CD1c-positive myeloid dendritic cell (primary cell): ENCODE measurements at regions not wholly inside any gene's neighbourhood (a gene's known extent, or its start where the extent isn't known, plus 50 kb on each side); places are given as distances from the start of the nearest gene placed in this dataset.

ENCODE experiments used
- DNase-seq: peaks from one replicate; pipeline ENCODE4 v3.0.0-alpha.2; 2016; ENCODE audit errors: extremely low spot score

- DNase-seq: no peak
Measured at GRCh38 chr2:188065386-188065785, 226.3 kb upstream of the GULP1 start.

GRCh38 chr2:188068093-188068492 is 223.6 kb upstream of the GULP1 start:
- no peak for DNase-seq

DNA sequence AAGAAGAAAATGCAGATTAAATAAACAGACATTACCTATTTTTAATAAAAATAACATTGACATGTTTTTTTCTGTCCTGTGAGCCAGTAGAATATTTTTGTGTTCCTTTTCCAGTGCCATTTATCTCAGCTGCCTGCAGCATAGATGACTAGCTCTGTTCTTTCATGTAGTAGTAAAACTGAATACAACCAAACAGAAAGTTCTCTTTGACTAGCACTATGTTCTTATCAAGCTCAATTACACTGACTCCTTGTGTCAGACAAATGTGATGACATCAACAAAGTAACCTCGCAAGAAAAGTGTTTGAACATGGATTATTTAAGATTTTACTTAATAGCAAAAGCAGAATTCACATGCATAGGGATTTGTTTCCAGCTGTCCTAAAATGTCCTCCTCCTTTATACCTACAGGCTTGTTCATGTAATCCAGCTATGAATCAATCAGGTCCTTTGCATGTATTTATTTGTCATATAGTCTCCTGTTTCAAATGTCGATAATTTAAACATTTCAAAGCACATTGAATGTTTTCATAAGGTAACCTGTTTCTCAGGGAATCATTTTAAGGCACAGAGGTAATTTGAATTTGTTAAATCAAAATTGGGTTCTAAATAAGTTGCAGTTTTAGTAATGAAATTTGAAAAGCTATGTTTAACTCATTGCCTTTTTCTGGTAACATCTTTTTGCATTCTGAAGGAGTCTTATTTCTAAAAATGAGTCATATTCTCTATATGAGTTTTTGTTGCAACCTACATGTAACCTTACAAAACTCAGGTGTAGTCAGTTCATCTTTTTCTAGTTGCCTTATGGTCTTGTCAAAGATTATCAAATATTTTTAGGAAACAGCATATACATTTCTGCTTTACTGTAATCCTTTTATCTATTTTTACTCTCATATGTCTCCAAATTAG is 215.3 kb upstream of the GULP1 start:
- no peak for DNase-seq

GRCh38 chr2:188077757-188078156 is 213.9 kb upstream of the GULP1 start:
- no peak for DNase-seq

GRCh38 chr2:188078534-188078933 is 213.1 kb upstream of the GULP1 start:
- no peak for DNase-seq

GRCh38 chr2:188079196-188079595 is 212.5 kb upstream of the GULP1 start:
- no peak for DNase-seq

- DNase-seq: no peak
Measured at GRCh38 chr2:188085421-188085820, 206.3 kb upstream of the GULP1 start.

DNA sequence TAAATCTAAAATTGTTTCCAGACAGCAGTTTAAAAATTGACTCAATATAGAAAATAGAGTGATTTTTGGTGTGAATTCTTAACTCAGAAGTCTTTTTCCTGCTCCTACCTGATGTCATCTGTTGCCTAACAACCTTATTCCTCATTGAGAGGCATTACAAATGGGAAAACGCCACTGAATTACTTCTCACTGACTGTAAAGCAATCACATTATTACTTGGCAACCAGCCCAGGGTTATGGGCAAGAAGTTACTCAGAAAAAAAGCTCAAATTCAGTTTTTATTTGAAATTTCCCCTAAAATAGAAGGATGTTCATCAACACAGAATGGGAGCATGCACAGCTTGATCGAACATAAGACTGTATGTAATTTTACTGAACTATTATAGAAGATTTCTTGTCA is 201.8 kb upstream of the GULP1 start:
- no peak for DNase-seq

GRCh38 chr2:188091220-188091619 is 200.5 kb upstream of the GULP1 start:
- DNase-seq: no peak

- no peak for DNase-seq
Measured at GRCh38 chr2:188092734-188093133, 198.9 kb upstream of the GULP1 start.

- no peak for DNase-seq
Measured at GRCh38 chr2:188096910-188097309, 194.8 kb upstream of the GULP1 start.

GRCh38 chr2:188102881-188103280 is 188.8 kb upstream of the GULP1 start:
- DNase-seq: no peak

- no peak for DNase-seq
Measured at GRCh38 chr2:188114014-188114413, 177.7 kb upstream of the GULP1 start.

GRCh38 chr2:188117706-188118105 is 174.0 kb upstream of the GULP1 start:
- no peak for DNase-seq

- DNase-seq: no peak
Measured at GRCh38 chr2:188118431-188118830, 173.2 kb upstream of the GULP1 start.

- no peak for DNase-seq
Measured at GRCh38 chr2:188119112-188119838, 172.4 kb upstream of the GULP1 start.

- DNase-seq: no peak
Measured at GRCh38 chr2:188122985-188123384, 168.7 kb upstream of the GULP1 start.

DNA sequence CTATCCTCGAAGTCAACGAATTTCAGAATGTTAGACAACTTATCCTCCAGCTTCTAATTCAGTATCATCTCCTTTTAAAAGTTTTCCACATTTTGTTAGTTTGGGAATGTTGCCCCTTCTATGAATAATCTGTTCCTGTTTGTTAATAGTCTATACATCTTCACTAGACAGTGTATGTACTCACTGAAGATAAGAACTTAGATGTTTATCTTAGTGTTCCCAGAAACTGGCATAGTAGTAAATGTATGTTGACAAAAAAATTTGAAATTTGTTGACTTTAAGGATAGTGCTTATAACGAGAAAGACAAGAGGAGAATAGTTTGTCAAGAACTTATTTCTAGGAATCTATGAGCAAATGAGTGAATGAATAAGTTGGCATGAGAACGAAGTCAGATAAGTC is 162.0 kb upstream of the GULP1 start:
- DNase-seq: no peak

- no peak for DNase-seq
Measured at GRCh38 chr2:188130317-188130716, 161.4 kb upstream of the GULP1 start.

- DNase-seq: no peak
Measured at GRCh38 chr2:188131281-188131680, 160.4 kb upstream of the GULP1 start.

DNA sequence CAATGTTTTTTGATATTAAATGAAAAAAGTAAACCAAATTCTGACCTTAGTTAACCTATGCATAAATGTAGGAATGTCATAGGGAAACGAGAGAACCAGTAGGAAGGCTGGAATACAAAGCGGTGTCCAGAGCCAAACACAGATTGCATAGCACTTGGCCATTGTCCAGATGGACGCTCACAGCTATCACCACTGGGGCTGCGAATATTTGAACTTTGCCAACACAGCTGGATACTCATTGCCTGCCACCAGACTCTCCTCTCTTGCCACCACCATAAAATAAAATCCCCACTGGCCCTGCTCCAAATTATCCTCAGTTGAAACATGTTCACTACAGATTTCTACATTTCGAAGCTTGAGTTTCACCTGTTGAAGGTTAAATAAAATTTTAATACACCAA is 159.3 kb upstream of the GULP1 start:
- no peak for DNase-seq

DNA sequence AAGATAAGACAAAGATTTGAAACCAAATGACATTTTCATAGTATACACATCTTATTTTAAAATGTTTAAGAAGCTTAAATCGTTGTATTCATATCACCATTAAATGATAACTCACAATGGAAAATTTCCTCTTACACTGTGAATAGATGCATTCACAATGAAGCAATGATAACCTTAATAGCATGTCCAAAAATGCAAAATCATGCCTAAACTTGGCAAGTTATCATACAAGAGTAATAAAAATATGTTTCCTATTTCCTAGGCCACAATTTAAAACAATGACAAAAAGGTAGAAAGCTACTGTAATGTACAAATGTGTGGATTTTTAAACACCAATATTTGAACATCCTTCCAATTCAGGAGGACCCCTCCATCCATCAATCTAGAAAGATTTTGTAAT is 157.4 kb upstream of the GULP1 start:
- DNase-seq: no peak

DNA sequence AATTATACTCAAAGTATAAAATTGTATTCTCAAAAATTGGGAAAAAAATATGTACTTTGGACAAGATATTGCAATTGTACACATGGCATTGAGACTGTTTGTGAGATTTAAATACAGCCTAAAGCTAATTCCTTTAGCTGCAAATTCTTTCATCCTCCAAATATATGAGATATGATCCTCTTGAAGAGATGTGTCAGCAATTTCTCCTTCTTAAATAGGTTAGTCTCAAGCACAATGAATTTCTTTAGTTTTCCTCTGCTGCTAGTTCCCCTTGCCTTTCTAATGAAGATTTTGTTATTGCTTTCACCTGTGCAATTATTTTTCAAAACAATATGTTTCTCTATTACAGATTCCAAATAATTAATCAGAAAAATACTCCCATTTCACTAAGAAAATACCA is 153.4 kb upstream of the GULP1 start:
- DNase-seq: no peak
